Transverse colon (tissue), 4 donors: ENCODE measurements at regions not wholly inside any gene's neighbourhood (a gene's known extent, or its start where the extent isn't known, plus 50 kb on each side); places are given as distances from the start of the nearest gene placed in this dataset.

Source experiments
- DNase-seq: peaks from one replicate; pipeline ENCODE4 v3.0.0-alpha.2; 2019
- H3K27ac ChIP-seq, 4 donors: fragments of 200-600 bp; sonication (generic); 2 replicates each; pipeline ENCODE4 v1.5.1; 2016 to 2018; ENCODE audit warnings: inconsistent platforms in 4 of 4
- H3K27me3 ChIP-seq: fragments of 200-600 bp; sonication (generic); 2 replicates; pipeline ENCODE4 v1.5.1; 2017; ENCODE audit warnings: inconsistent platforms
- H3K36me3 ChIP-seq, 4 donors: fragments of 200-600 bp; sonication (generic); 2 replicates each; pipeline ENCODE4 v1.5.1; 2017 to 2019; ENCODE audit warnings: inconsistent platforms in 4 of 4
- H3K4me1 ChIP-seq, 4 donors: fragments of 200-600 bp; sonication (generic); 2 replicates each; pipeline ENCODE4 v1.5.1; 2017 to 2020; ENCODE audit warnings: inconsistent platforms in 4 of 4
- H3K4me3 ChIP-seq, 4 donors: fragments of 200-600 bp; sonication (generic); 1 replicate in 1 of 4; 2 replicates in 3 of 4; pipeline versions ENCODE4 v1.5.1 to v1.6.1; 2017 to 2019; ENCODE audit warnings: inconsistent platforms in 4 of 4
- H3K9me3 ChIP-seq, 2 donors: fragments of 200-600 bp; sonication (generic); 2 replicates each; pipeline ENCODE4 v1.5.1; 2017 to 2019; ENCODE audit warnings: inconsistent platforms in 2 of 2
- CTCF ChIP-seq, 5 experiments: fragments of 200-600 bp in 3 of 5; fragments of 450-650 bp in 2 of 5; sonication (generic) in 3 of 5; IDR thresholded peaks; 1 replicate in 2 of 5; 2 replicates in 3 of 5; pipeline ENCODE4 v1.5.1; 2016 to 2017; ENCODE audit warnings: antibody characterized with exemption in 5 of 5, inconsistent platforms in 3 of 5, mild to moderate bottlenecking in 2 of 5, moderate library complexity in 1 of 5
- EP300 ChIP-seq: sonication (generic); formaldehyde crosslinking; IDR thresholded peaks from one replicate; pipeline ENCODE4 v1.6.1; 2017; ENCODE audit warnings: antibody characterized with exemption, low read depth
- POLR2A ChIP-seq: fragments of 450-650 bp; IDR thresholded peaks from one replicate; pipeline ENCODE4 v1.6.1; 2016; ENCODE audit warnings: antibody characterized with exemption, mild to moderate bottlenecking, moderate library complexity
- POLR2AphosphoS5 ChIP-seq, 3 donors: sonication (generic); formaldehyde crosslinking; IDR thresholded peaks; one replicate each; pipeline ENCODE4 v1.6.1; 2016; ENCODE audit warnings: antibody characterized with exemption in 3 of 3
- WGBS, 2 donors: methylation state at CpG; one replicate each; pipeline ENCODE4 v1.1.5; 2018; ENCODE audit warnings: low coverage in 1 of 2; 5-methylcytosine and 5-hydroxymethylcytosine counted together
- in situ Hi-C, 4 donors: fragments of 200-750 bp; cut with MboI; loops; one replicate each; pipeline versions ENCODE4 v1.15.0 to v1.15.1; 2017; ENCODE audit warnings: low sequenced_read_pairs in 3 of 4, low pct_ligation_motif_present in 1 of 4, low pct_unique_long_range_greater_than_20kb in 1 of 4
- intact Hi-C: fragments of 100-400 bp; cut with DNase I; formaldehyde crosslinking; loops from one replicate; pipeline ENCODE4 v1.15.1; 2023; ENCODE audit warnings: low total_unique reads

- Histone ChIP-seq H3K27me3 (no peaks in the 10 kb centered on the region), H3K4me1 (no peaks in the 10 kb centered on the region), H3K9me3 (no peaks in the 10 kb centered on the region), H3K27ac (no peak overlapping the region), H3K4me3 (no peak overlapping the region), H3K36me3 (no peaks in the 10 kb centered on the region)
- DNase-seq = no peak
- intact Hi-C loops (loop anchor here (5.0 kb wide), 1 partner anchor 1157 kb away; no protein-coding TSS in a partner anchor), in situ Hi-C loops (no loop called here)
- WGBS, 2 donors = 55 to 71% methylated on average over 2 to 6 of the region's 6 CpGs
- TF ChIP-seq EP300 (no peak), POLR2AphosphoS5 (IDR thresholded peaks at IDR 0.05) (no peak), CTCF (IDR thresholded peaks at IDR 0.05) (no peak), POLR2A (no peak)
Measured at GRCh38 chr5:153883854-153884611, 154.7 kb downstream of the FAM114A2 start.

- no peak for TF ChIP-seq EP300
- TF ChIP-seq POLR2A = no peak
- TF ChIP-seq CTCF (IDR thresholded peaks at IDR 0.05) = no peak
- intact Hi-C loops (loop anchor here (5.0 kb wide), 1 partner anchor 1154 kb away; no protein-coding TSS in a partner anchor), in situ Hi-C loops (no loop called here)
- 17 to 43% methylated on average over 1 of the region's 1 CpG for WGBS, 2 donors
- Histone ChIP-seq H3K27me3 (no peaks in the 10 kb centered on the region), H3K9me3 (no peaks in the 10 kb centered on the region), H3K4me3 (no peak overlapping the region), H3K36me3 (no peaks in the 10 kb centered on the region), H3K27ac (no peak overlapping the region), H3K4me1 (no peaks in the 10 kb centered on the region)
- no peak for DNase-seq
Measured at GRCh38 chr5:153881687-153882086, 157.0 kb downstream of the FAM114A2 start.

- Histone ChIP-seq H3K4me3 (no peak overlapping the region), H3K4me1 (no peaks in the 10 kb centered on the region), H3K27ac (no peak overlapping the region), H3K9me3 (no peaks in the 10 kb centered on the region), H3K36me3 (no peaks in the 10 kb centered on the region), H3K27me3 (no peaks in the 10 kb centered on the region)
- WGBS, 2 donors = 0% methylated on average over 1 of the region's 1 CpG; no CpG with 5 or more reads in 1 of the 2 donors
- intact Hi-C loops = loop anchor here (5.0 kb wide), 1 partner anchor 1153 kb away; no protein-coding TSS in a partner anchor
- TF ChIP-seq POLR2AphosphoS5 (IDR thresholded peaks at IDR 0.05) = no peak
- TF ChIP-seq CTCF (IDR thresholded peaks at IDR 0.05) = no peak
- TF ChIP-seq POLR2A = no peak
- TF ChIP-seq EP300 = no peak
- no peak for DNase-seq
- in situ Hi-C loops = no loop called here
Measured at GRCh38 chr5:153880106-153880505, 158.6 kb downstream of the FAM114A2 start.

- Histone ChIP-seq H3K27me3 (no peaks in the 10 kb centered on the region), H3K27ac (no peak overlapping the region), H3K4me1 (no peaks in the 10 kb centered on the region), H3K4me3 (no peak overlapping the region), H3K9me3 (no peaks in the 10 kb centered on the region), H3K36me3 (no peaks in the 10 kb centered on the region)
- intact Hi-C loops = no loop called here
- in situ Hi-C loops = no loop called here
- TF ChIP-seq POLR2AphosphoS5 (IDR thresholded peaks at IDR 0.05) = no peak
- no peak for TF ChIP-seq EP300
- no peak for TF ChIP-seq CTCF (IDR thresholded peaks at IDR 0.05)
- TF ChIP-seq POLR2A = no peak
- DNase-seq = no peak
Measured at GRCh38 chr5:153879596-153879995, 159.1 kb downstream of the FAM114A2 start.
